ENCODE measurements at regions not wholly inside any gene's neighbourhood (a gene's known extent, or its start where the extent isn't known, plus 50 kb on each side); places are given as distances from the start of the nearest gene placed in this dataset.

- Histone ChIP-seq H3K27ac (ENCODE audit: extremely low read depth, low read depth, low read length) (no peak overlapping the region), H3K4me1 (ENCODE audit: control insufficient read depth, insufficient read depth, low read length) (no peaks in the 10 kb centered on the region), H3K36me3 (ENCODE audit: control insufficient read depth in 2 of 2, insufficient read depth in 1 of 2, low read length in 2 of 2) (no peaks in the 10 kb centered on the region), H3K4me3 (ENCODE audit: low read depth, low read length) (no peak overlapping the region), H3K9me3 (ENCODE audit: control insufficient read depth, insufficient read depth, low read depth, low read length) (no peaks in the 10 kb centered on the region; the same call in 1 of the 2 replicates)
- TF ChIP-seq ZFHX2 (tag by site-specific recombination; conservative IDR thresholded peaks at IDR 0.05) = peak; percentile 38; the same call in 1 of the 2 replicates
- TF ChIP-seq ZNF596 (tag by site-specific recombination; IDR thresholded peaks at IDR 0.05) = no peak
- ChIA-PET POLR2A (no interaction called here), CTCF (interaction anchor here (0.6 to 1.1 kb wide), 3 partner anchors 47 to 233 kb away, joined by 3 to 4 read pairs (median 4); no protein-coding TSS in a partner anchor)
These were observed 72.1 kb downstream of the GPR101 start for GRCh38 chrX:136961594-136962135.

DNA sequence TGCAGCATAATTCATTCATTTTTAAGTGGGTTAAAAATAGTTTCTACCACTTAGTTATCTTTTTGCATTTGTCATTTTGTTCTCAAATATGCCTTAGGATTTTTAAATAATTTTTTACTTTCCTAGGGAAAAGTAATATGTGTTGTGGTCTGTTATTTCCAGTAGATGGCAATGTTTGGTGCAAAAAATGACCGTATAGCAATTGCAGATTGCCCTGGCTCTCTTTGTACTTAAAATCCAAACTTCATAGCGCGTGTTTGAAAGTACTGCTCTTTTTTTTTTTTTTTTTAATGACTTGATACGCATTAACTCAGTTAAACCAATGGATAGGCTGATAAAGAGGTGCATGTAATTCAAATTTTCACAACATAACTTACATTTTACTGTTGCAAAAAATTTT, 74.4 kb upstream of the RBMX start:
- no peak overlapping the region for H3K27ac ChIP-seq (ENCODE audit: extremely low read depth, low read depth, low read length)
- H3K36me3 ChIP-seq (ENCODE audit: control insufficient read depth in 2 of 2, insufficient read depth in 1 of 2, low read length in 2 of 2) = no peaks in the 10 kb centered on the region
- ChIA-PET POLR2A (no interaction called here), CTCF (interaction anchor here (0.7 to 3.2 kb wide), 12 partner anchors 9 to 323 kb away, joined by 3 to 15 read pairs (median 4); no protein-coding TSS in a partner anchor)
- no peaks in the 10 kb centered on the region for H3K4me1 ChIP-seq (ENCODE audit: control insufficient read depth, insufficient read depth, low read length)
- H3K9me3 ChIP-seq (ENCODE audit: control insufficient read depth, insufficient read depth, low read depth, low read length) = no peaks in the 10 kb centered on the region
- TF ChIP-seq ZNF302 (tag by site-specific recombination; IDR thresholded peaks at IDR 0.05; ENCODE audit: low read depth) = no peak
- peak; percentile 87 for TF ChIP-seq ZNF654 (tag by site-specific recombination; IDR thresholded peaks at IDR 0.05; ENCODE audit: low read depth)
- H3K4me3 ChIP-seq (ENCODE audit: low read depth, low read length) = no peak overlapping the region

GRCh38 chrX:136953867-136954787, 73.6 kb upstream of the RBMX start:
- H3K9me3 ChIP-seq (ENCODE audit: control insufficient read depth, insufficient read depth, low read depth, low read length) = no peaks in the 10 kb centered on the region
- H3K27ac ChIP-seq (ENCODE audit: extremely low read depth, low read depth, low read length) = no peak overlapping the region
- POLR2A ChIA-PET = no interaction called here
- CTCF ChIA-PET = interaction anchor here (0.6 to 3.2 kb wide), 16 partner anchors 9 to 324 kb away, joined by 3 to 15 read pairs (median 4); no protein-coding TSS in a partner anchor
- H3K36me3 ChIP-seq (ENCODE audit: control insufficient read depth in 2 of 2, insufficient read depth in 1 of 2, low read length in 2 of 2) = no peaks in the 10 kb centered on the region
- no peak overlapping the region for H3K4me3 ChIP-seq (ENCODE audit: low read depth, low read length)
- peak; percentile 72 for TF ChIP-seq ZNF654 (tag by site-specific recombination; IDR thresholded peaks at IDR 0.05; ENCODE audit: low read depth)
- TF ChIP-seq ZNF2 (tag by site-specific recombination; IDR thresholded peaks at IDR 0.05) = 0 out of 2 replicates have a peak, but pooled peaks have one; percentile 23
- no peak for TF ChIP-seq BCL11A (tag by site-specific recombination; IDR thresholded peaks at IDR 0.05; ENCODE audit: low read depth)
- H3K4me1 ChIP-seq (ENCODE audit: control insufficient read depth, insufficient read depth, low read length) = no peaks in the 10 kb centered on the region

GRCh38 chrX:136950211-136950610, 69.7 kb upstream of the RBMX start:
- H3K4me1 ChIP-seq (ENCODE audit: control insufficient read depth, insufficient read depth, low read length) = no peaks in the 10 kb centered on the region
- CTCF ChIA-PET = interaction anchor here (1.2 kb wide), 1 partner anchor 103 kb away, joined by 5 read pairs; no protein-coding TSS in a partner anchor
- no peaks in the 10 kb centered on the region for H3K9me3 ChIP-seq (ENCODE audit: control insufficient read depth, insufficient read depth, low read depth, low read length)
- POLR2A ChIA-PET = no interaction called here
- no peak overlapping the region for H3K4me3 ChIP-seq (ENCODE audit: low read depth, low read length)
- H3K36me3 ChIP-seq (ENCODE audit: control insufficient read depth in 2 of 2, insufficient read depth in 1 of 2, low read length in 2 of 2) = no peaks in the 10 kb centered on the region
- TF ChIP-seq ZNF266 (tag by site-specific recombination; IDR thresholded peaks at IDR 0.05; ENCODE audit: low read depth) = no peak
- no peak for TF ChIP-seq ZNF426 (tag by site-specific recombination; IDR thresholded peaks at IDR 0.05)
- no peak for TF ChIP-seq IKZF3 (tag by site-specific recombination; IDR thresholded peaks at IDR 0.05)
- TF ChIP-seq, protein P1, sequence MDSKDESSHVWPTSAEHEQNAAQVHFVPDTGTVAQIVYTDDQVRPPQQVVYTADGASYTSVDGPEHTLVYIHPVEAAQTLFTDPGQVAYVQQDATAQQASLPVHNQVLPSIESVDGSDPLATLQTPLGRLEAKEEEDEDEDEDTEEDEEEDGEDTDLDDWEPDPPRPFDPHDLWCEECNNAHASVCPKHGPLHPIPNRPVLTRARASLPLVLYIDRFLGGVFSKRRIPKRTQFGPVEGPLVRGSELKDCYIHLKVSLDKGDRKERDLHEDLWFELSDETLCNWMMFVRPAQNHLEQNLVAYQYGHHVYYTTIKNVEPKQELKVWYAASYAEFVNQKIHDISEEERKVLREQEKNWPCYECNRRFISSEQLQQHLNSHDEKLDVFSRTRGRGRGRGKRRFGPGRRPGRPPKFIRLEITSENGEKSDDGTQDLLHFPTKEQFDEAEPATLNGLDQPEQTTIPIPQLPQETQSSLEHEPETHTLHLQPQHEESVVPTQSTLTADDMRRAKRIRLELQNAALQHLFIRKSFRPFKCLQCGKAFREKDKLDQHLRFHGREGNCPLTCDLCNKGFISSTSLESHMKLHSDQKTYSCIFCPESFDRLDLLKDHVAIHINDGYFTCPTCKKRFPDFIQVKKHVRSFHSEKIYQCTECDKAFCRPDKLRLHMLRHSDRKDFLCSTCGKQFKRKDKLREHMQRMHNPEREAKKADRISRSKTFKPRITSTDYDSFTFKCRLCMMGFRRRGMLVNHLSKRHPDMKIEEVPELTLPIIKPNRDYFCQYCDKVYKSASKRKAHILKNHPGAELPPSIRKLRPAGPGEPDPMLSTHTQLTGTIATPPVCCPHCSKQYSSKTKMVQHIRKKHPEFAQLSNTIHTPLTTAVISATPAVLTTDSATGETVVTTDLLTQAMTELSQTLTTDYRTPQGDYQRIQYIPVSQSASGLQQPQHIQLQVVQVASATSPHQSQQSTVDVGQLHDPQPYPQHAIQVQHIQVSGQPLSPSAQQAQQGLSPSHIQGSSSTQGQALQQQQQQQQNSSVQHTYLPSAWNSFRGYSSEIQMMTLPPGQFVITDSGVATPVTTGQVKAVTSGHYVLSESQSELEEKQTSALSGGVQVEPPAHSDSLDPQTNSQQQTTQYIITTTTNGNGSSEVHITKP (tag by site-specific recombination; IDR thresholded peaks at IDR 0.05) = no peak
- TF ChIP-seq ZNF830 (tag by site-specific recombination; IDR thresholded peaks at IDR 0.05; ENCODE audit: low read depth) = no peak
- TF ChIP-seq ZNF302 (tag by site-specific recombination; IDR thresholded peaks at IDR 0.05; ENCODE audit: low read depth) = no peak
- TF ChIP-seq HOXD13 (CRISPR knock-in tag; IDR thresholded peaks at IDR 0.05; ENCODE audit: borderline replicate concordance) = no peak
- no peak for TF ChIP-seq ZNF48 (tag by site-specific recombination; IDR thresholded peaks at IDR 0.05)
- no peak overlapping the region for H3K27ac ChIP-seq (ENCODE audit: extremely low read depth, low read depth, low read length)

Data from HEK293 (cell line).